Vagina (tissue), 2 donors: ENCODE measurements at regions not wholly inside any gene's neighbourhood (a gene's known extent, or its start where the extent isn't known, plus 50 kb on each side); places are given as distances from the start of the nearest gene placed in this dataset.
"Not testable (repeated sequence)": the region's sequence is repeated elsewhere in the genome, so short reads cannot be mapped to it uniquely, and the experiment has no call there.

Experiments
- DNase-seq, 2 donors: peaks; one replicate each; pipeline ENCODE4 v3.0.0-alpha.2; 2017; ENCODE audit errors: extremely low spot score in 2 of 2
- H3K27ac ChIP-seq: fragments of 200-600 bp; sonication (generic); one replicate; pipeline ENCODE4 v1.5.1; 2019
- H3K27me3 ChIP-seq: fragments of 200-600 bp; sonication (generic); one replicate; pipeline ENCODE4 v1.5.1; 2019
- H3K36me3 ChIP-seq, 2 donors: fragments of 200-600 bp; sonication (generic); one replicate each; pipeline ENCODE4 v1.5.1; 2017 to 2019
- H3K4me1 ChIP-seq: fragments of 200-600 bp; sonication (generic); one replicate; pipeline ENCODE4 v1.5.1; 2019
- H3K4me3 ChIP-seq, 2 donors: fragments of 200-600 bp; sonication (generic); 1 replicate in 1 of 2; 2 replicates in 1 of 2; pipeline ENCODE4 v1.5.1; 2016 to 2019
- H3K9me3 ChIP-seq: fragments of 200-600 bp; sonication (generic); one replicate; pipeline ENCODE4 v1.5.1; 2019
- POLR2A ChIP-seq, 2 donors: fragments of 450-650 bp; IDR thresholded peaks; one replicate each; pipeline ENCODE4 v1.6.1; 2017; ENCODE audit warnings: antibody characterized with exemption in 2 of 2, mild to moderate bottlenecking in 2 of 2, moderate library complexity in 2 of 2
- POLR2AphosphoS5 ChIP-seq, 2 donors: sonication (generic); formaldehyde crosslinking; IDR thresholded peaks; one replicate each; pipeline ENCODE4 v1.9.0; 2017; ENCODE audit warnings: antibody characterized with exemption in 2 of 2, mild to moderate bottlenecking in 2 of 2, low read depth in 1 of 2; ENCODE audit not compliant: insufficient read depth in 1 of 2
- intact Hi-C: fragments of 100-400 bp; cut with DNase I; formaldehyde crosslinking; loops from one replicate; pipeline ENCODE4 v1.15.1; 2023
- TF ChIP-seq, protein P1 (sequence below), 3 experiments: fragments of 450-650 bp in 2 of 3; fragments of 200-600 bp in 1 of 3; sonication (generic) in 1 of 3; IDR thresholded peaks; one replicate each; pipeline ENCODE4 v1.5.1; 2017 to 2019; ENCODE audit warnings: antibody characterized with exemption in 3 of 3, mild to moderate bottlenecking in 2 of 3, moderate library complexity in 2 of 3

DNA sequence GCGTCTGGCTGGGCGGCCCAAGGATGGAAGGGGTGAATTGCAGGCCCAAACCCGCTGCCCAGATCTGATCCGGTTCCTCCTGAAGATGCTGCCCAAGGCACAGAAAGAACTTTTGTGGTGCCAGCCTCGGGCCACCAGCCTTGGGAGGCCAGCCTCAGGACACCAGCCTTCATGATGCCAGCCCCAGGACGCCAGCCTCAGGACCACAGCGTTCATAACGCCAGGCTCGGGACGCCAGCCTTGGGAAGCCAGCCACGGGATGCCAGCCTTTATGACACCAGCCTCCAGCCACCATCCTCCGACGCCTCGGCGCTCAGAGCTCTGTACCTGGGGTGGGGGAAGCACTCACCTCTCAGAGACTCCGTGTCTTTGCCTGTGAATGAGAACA is 107.8 kb downstream of the ADRA2C start:
- Histone ChIP-seq H3K36me3 (no peaks in the 10 kb centered on the region), H3K27me3 (no peaks in the 10 kb centered on the region), H3K27ac (no peak overlapping the region), H3K9me3 (no peaks in the 10 kb centered on the region), H3K4me1 (peaks cover 14% of the 10 kb centered on the region), H3K4me3 (no peak overlapping the region)
- no peak for DNase-seq
- TF ChIP-seq POLR2A (IDR thresholded peaks at IDR 0.05) (no peak), POLR2AphosphoS5 (IDR thresholded peaks at IDR 0.05; ENCODE audit: insufficient read depth in 1 of 2, low read depth in 1 of 2) (no peak)
- TF ChIP-seq, protein P1, sequence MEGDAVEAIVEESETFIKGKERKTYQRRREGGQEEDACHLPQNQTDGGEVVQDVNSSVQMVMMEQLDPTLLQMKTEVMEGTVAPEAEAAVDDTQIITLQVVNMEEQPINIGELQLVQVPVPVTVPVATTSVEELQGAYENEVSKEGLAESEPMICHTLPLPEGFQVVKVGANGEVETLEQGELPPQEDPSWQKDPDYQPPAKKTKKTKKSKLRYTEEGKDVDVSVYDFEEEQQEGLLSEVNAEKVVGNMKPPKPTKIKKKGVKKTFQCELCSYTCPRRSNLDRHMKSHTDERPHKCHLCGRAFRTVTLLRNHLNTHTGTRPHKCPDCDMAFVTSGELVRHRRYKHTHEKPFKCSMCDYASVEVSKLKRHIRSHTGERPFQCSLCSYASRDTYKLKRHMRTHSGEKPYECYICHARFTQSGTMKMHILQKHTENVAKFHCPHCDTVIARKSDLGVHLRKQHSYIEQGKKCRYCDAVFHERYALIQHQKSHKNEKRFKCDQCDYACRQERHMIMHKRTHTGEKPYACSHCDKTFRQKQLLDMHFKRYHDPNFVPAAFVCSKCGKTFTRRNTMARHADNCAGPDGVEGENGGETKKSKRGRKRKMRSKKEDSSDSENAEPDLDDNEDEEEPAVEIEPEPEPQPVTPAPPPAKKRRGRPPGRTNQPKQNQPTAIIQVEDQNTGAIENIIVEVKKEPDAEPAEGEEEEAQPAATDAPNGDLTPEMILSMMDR (IDR thresholded peaks at IDR 0.05): no peak
- intact Hi-C loops: no loop called here

DNA sequence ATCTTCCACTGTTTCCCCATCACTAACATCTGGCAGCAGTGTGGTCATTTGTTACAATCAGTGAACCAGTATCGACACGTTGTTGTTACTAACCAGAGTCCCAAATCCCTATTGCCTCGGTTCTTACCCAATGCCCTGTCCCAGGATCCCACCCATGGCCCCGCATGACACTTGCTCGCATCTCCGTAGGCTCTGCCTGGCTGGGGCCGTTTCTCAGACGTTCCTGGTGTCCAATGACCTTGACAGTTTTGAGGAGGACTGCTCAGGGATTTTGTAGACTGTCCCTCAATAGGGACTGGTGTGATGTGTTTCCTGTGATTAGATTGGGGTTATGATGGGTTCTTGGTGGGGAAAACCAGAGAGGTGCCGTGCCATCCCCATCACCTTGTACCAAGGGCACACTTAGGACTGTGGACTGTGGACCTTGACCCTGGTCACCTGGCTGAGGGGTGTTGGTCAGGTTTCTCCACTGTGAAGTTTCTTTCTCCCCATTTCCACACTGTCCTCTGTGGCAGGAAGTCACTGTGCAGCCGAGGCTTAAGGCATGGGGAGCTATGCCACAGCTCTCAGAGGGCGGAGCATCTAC is 108.4 kb downstream of the ADRA2C start:
- TF ChIP-seq, protein P1 (IDR thresholded peaks at IDR 0.05): no peak
- no peak for TF ChIP-seq POLR2AphosphoS5 (IDR thresholded peaks at IDR 0.05; ENCODE audit: insufficient read depth in 1 of 2, low read depth in 1 of 2)
- TF ChIP-seq POLR2A (IDR thresholded peaks at IDR 0.05): no peak
- intact Hi-C loops: no loop called here
- Histone ChIP-seq H3K27ac (no peak overlapping the region), H3K4me1 (peaks cover 19% of the 10 kb centered on the region), H3K27me3 (no peaks in the 10 kb centered on the region), H3K36me3 (no peaks in the 10 kb centered on the region), H3K9me3 (no peaks in the 10 kb centered on the region), H3K4me3 (no peak overlapping the region)
- DNase-seq: no peak

DNA sequence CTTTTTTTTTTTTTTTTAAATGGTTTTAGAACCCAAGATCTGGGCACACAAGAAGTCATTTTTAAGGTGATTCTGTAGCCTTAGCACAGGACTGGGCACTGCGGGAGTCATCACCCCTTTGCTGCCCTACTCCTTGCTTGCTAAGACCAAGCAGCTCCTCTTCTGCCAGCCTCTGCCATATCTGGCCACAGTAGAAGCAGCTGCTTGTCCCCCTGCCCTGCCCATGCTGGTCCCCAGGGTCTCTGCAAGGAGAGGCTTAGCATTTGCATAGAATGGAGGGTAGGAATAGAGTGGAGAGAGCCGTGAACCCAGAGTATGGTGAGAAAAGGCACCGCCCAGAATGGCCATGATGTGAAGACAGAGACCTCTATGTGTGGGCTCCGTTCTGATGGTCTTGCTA is 109.3 kb downstream of the ADRA2C start:
- Histone ChIP-seq H3K27me3 (no peaks in the 10 kb centered on the region), H3K27ac (no peak overlapping the region), H3K4me1 (peaks cover 27% of the 10 kb centered on the region), H3K9me3 (no peaks in the 10 kb centered on the region), H3K36me3 (no peaks in the 10 kb centered on the region), H3K4me3 (no peak overlapping the region)
- DNase-seq: no peak
- TF ChIP-seq POLR2AphosphoS5 (IDR thresholded peaks at IDR 0.05; ENCODE audit: insufficient read depth in 1 of 2, low read depth in 1 of 2) (no peak), POLR2A (IDR thresholded peaks at IDR 0.05) (no peak)
- TF ChIP-seq, protein P1 (IDR thresholded peaks at IDR 0.05): no peak
- intact Hi-C loops: no loop called here

DNA sequence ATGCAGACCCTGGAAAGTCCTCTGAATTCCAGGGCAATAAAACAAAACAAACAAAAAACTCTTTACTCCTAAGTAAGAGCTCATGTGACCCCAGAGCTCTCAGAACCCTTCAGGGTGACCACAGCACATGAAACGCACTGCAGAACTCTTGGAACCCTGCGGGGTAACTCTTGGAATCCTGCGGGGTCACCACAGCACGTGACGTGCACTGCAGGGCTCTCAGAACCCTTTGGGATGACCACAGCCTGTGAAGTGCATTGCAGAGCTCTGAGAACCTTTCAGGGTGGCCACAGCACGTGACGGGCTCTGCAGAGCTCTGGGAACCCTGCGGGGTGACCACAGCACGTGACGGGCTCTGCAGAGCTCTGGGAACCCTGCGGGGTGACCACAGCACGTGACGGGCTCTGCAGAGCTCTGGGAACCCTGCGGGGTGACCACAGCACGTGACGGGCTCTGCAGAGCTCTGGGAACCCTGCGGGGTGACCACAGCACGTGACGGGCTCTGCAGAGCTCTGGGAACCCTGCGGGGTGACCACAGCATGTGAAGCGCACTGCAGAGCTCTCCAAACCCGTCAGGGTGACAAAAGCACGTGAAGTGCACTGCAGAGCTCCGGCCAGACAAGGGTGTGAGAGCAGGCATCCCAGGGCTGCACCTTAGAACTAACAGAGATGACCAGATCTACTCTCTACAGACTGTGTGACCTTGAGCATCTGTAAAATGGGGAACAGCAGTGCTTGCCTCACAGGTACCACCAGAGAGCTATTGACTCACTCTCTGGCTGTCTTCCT is 110.1 kb downstream of the ADRA2C start:
- H3K27ac ChIP-seq, H3K9me3 ChIP-seq, H3K27me3 ChIP-seq, DNase-seq, H3K4me3 ChIP-seq, intact Hi-C loops, H3K36me3 ChIP-seq: not testable (repeated sequence)
- H3K4me1 ChIP-seq: peaks cover 25% of the 10 kb centered on the region

DNA sequence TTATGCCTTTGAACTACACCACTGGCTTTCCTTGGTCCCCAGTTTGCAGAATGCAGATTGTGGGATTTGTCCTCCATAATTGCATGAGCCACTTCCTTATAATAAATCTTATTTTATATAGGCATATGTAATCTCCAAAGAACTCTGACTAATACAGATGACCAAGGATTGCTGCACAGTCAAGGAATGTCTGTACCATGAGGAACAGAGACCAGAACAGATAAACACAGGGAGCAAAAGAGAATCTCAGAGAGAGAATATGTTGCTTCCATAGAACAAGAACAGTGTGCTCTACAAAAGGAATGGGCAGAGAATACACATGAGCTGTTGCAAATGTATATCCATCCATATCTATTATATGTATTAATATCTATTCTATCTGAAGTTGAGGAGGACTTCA is 111.1 kb downstream of the ADRA2C start:
- TF ChIP-seq POLR2A (IDR thresholded peaks at IDR 0.05): no peak
- TF ChIP-seq, protein P1 (IDR thresholded peaks at IDR 0.05): no peak
- no peak for TF ChIP-seq POLR2AphosphoS5 (IDR thresholded peaks at IDR 0.05; ENCODE audit: insufficient read depth in 1 of 2, low read depth in 1 of 2)
- H3K27me3 ChIP-seq: no peaks in the 10 kb centered on the region
- H3K4me3 ChIP-seq: no peak overlapping the region
- no peak overlapping the region for H3K27ac ChIP-seq
- DNase-seq: no peak
- no peaks in the 10 kb centered on the region for H3K36me3 ChIP-seq
- H3K4me1 ChIP-seq: peaks cover 16% of the 10 kb centered on the region
- intact Hi-C loops: no loop called here
- no peaks in the 10 kb centered on the region for H3K9me3 ChIP-seq
